ENCODE measurements at regions not wholly inside any gene's neighbourhood (a gene's known extent, or its start where the extent isn't known, plus 50 kb on each side); places are given as distances from the start of the nearest gene placed in this dataset.
A peak's percentile ranks its signal among the peaks of the same experiment; 100 is the strongest.

DNA sequence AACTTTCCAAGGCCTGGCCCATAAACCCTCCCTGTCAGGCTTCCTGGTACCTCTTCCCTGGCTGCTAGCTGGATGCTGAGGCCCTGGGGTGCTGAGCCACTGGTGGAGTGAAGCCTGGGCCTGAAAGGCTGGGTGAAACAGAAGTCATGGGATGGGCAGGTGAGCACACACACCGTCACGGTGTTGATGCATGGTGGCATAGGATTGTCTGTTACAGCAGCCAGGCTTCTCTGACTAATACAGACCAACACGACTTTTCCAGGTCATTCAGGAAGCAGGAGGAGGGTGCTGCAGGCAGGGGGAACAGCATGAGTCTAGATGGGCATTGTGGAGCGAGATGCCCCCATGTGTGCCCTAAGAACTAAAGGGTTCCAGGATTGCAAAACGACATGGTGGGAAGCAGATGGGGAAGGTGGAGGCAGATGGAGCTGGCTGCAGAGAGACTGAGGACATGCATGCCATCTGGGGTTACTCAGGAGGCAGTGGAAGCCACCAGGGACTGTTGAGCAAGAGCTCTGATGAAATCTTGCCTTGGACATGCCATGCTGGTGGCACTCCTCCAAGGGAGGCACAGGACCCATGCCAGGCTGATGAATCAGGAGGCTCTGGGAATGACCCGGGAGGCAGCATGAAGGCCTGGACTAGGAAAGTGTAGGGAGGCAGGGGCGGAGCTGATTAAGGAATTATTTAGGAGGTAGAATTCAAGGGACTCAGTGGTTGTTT lies 480.9 kb downstream of the TSN start:
- DNase-seq (ENCODE audit: low read depth): peak; percentile 53

DNA sequence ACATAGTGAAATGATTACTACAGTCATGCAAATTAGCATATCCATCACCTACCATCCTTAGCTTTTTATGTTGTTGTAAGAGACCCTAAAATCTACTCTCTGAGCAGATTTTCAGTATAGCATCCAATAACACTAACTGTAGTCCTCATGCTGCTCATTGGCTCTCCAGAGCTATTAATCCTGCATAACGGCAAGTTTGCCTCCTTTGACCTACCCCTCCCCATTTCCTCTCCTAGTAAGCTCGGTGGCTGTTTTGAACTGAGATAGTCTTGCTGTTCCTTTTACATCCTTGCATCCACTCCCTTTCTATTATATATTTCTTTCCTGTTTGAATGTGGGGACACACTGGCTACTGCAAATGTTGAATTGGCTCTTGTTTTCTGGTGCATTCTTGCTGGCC lies 481.5 kb downstream of the TSN start:
- H3K4me3 ChIP-seq (ENCODE audit: low read depth, low read length): no peak overlapping the region
- no peak for DNase-seq (ENCODE audit: low read depth)
- TF ChIP-seq MYC (IDR thresholded peaks at IDR 0.05; ENCODE audit: low read depth, low read length) (no peak), POLR2A (IDR thresholded peaks at IDR 0.05; ENCODE audit: extremely low read depth, insufficient read length) (no peak)
- TF ChIP-seq, protein P1, sequence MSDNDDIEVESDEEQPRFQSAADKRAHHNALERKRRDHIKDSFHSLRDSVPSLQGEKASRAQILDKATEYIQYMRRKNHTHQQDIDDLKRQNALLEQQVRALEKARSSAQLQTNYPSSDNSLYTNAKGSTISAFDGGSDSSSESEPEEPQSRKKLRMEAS (IDR thresholded peaks at IDR 0.05; ENCODE audit: low read depth, low read length): no peak
- TF ChIP-seq, protein P2, sequence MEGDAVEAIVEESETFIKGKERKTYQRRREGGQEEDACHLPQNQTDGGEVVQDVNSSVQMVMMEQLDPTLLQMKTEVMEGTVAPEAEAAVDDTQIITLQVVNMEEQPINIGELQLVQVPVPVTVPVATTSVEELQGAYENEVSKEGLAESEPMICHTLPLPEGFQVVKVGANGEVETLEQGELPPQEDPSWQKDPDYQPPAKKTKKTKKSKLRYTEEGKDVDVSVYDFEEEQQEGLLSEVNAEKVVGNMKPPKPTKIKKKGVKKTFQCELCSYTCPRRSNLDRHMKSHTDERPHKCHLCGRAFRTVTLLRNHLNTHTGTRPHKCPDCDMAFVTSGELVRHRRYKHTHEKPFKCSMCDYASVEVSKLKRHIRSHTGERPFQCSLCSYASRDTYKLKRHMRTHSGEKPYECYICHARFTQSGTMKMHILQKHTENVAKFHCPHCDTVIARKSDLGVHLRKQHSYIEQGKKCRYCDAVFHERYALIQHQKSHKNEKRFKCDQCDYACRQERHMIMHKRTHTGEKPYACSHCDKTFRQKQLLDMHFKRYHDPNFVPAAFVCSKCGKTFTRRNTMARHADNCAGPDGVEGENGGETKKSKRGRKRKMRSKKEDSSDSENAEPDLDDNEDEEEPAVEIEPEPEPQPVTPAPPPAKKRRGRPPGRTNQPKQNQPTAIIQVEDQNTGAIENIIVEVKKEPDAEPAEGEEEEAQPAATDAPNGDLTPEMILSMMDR (IDR thresholded peaks at IDR 0.05; ENCODE audit: low read depth, low read length): no peak

More for the DNA sequence above, 480.9 kb downstream of the TSN start:
- H3K4me3 ChIP-seq (ENCODE audit: low read depth, low read length): no peak overlapping the region
- TF ChIP-seq POLR2A (IDR thresholded peaks at IDR 0.05; ENCODE audit: extremely low read depth, insufficient read length) (no peak), MYC (IDR thresholded peaks at IDR 0.05; ENCODE audit: low read depth, low read length) (no peak)
- TF ChIP-seq, protein P1 (IDR thresholded peaks at IDR 0.05; ENCODE audit: low read depth, low read length): no peak
- TF ChIP-seq, protein P2 (IDR thresholded peaks at IDR 0.05; ENCODE audit: low read depth, low read length): no peak

DNA sequence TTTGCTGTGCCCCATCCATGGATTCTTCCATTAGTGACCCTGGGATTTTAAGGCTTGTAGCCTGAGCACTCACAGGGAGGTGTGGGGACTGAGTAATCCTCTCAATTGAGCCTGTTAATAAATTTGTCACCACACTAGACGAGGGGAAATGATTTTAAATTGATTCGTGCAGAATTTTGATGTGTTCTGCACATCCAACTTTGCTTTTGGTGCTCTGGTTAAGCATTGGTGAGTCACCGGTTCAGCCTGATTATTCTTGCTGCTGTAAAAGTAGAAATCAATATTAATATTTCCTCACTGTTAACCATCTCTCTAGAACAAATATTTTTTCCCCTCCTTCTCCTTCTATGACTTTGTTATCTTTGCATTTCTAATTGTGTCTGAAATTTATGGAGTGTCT lies 482.0 kb downstream of the TSN start:
- H3K4me3 ChIP-seq (ENCODE audit: low read depth, low read length): no peak overlapping the region
- no peak for DNase-seq (ENCODE audit: low read depth)
- TF ChIP-seq, protein P1 (IDR thresholded peaks at IDR 0.05; ENCODE audit: low read depth, low read length): no peak
- TF ChIP-seq, protein P2 (IDR thresholded peaks at IDR 0.05; ENCODE audit: low read depth, low read length): no peak
- no peak for TF ChIP-seq POLR2A (IDR thresholded peaks at IDR 0.05; ENCODE audit: extremely low read depth, insufficient read length)
- no peak for TF ChIP-seq MYC (IDR thresholded peaks at IDR 0.05; ENCODE audit: low read depth, low read length)

DNA sequence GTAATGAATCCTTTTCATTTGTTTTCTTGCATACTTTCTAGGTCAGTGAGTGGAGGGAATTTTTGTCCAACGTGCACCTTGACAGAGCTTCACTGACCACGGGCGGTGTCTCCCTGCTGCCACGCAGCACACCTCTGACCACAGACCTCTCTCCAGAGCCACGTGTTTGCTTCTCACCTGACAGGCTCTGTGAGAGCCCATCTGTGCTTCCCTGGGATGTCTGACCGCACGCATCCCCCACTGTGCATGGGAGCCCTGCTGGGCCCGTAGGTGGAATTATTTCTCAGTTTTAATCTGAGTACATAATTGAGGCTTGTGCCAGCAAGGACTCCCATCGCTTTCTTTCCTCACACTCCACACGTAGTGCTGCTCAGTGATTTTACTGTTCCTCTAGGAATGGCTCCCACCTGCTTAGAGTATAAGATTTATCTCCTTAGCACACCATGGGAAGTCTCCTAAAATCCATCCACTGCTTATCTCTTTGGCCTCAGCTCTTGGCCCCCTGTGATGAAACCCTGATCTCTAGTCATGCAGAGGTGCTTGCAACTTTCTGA lies 482.6 kb downstream of the TSN start:
- TF ChIP-seq MYC (IDR thresholded peaks at IDR 0.05; ENCODE audit: low read depth, low read length): no peak
- no peak for TF ChIP-seq POLR2A (IDR thresholded peaks at IDR 0.05; ENCODE audit: extremely low read depth, insufficient read length)
- TF ChIP-seq, protein P2 (IDR thresholded peaks at IDR 0.05; ENCODE audit: low read depth, low read length): no peak
- TF ChIP-seq, protein P1 (IDR thresholded peaks at IDR 0.05; ENCODE audit: low read depth, low read length): no peak
- DNase-seq (ENCODE audit: low read depth): no peak
- H3K4me3 ChIP-seq (ENCODE audit: low read depth, low read length): no peak overlapping the region

DNA sequence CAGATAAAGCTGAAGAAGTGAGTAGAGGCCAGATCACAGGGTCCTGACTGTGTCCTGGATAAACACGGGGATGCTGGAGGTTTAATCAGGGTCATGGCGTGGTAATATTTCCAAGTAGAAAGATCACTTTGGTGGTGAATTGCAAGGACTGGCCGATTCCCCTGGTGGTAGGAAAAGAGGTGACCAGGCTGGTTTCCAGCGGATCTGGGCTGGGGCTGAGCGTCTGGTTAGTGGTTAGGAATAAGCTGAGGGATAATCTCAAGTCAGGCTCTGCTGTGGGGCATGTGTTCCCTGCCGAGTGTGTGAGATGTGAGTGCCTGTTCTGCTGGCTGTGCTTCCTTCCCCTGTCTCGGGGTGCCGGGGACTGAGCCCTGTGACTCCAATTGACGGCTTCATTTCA lies 484.0 kb downstream of the TSN start:
- no peak for DNase-seq (ENCODE audit: low read depth)
- no peak overlapping the region for H3K4me3 ChIP-seq (ENCODE audit: low read depth, low read length)
- TF ChIP-seq, protein P1 (IDR thresholded peaks at IDR 0.05; ENCODE audit: low read depth, low read length): no peak
- TF ChIP-seq MYC (IDR thresholded peaks at IDR 0.05; ENCODE audit: low read depth, low read length): no peak
- TF ChIP-seq, protein P2 (IDR thresholded peaks at IDR 0.05; ENCODE audit: low read depth, low read length): no peak
- TF ChIP-seq POLR2A (IDR thresholded peaks at IDR 0.05; ENCODE audit: extremely low read depth, insufficient read length): no peak
